ENCODE measurements at regions not wholly inside any gene's neighbourhood (a gene's known extent, or its start where the extent isn't known, plus 50 kb on each side); places are given as distances from the start of the nearest gene placed in this dataset.

- Histone ChIP-seq H2BK120ac (ENCODE audit: low read depth, low read length, poor library complexity, severe bottlenecking) (no peak overlapping the region), H2AK5ac (ENCODE audit: insufficient read length, low read length) (no peak overlapping the region), H3K27ac (ENCODE audit: insufficient read length, low read depth, low read length) (no peak overlapping the region), H3K18ac (ENCODE audit: insufficient read length, low read depth, low read length) (no peak overlapping the region), H4K91ac (ENCODE audit: insufficient read length, low read depth, low read length) (no peak overlapping the region), H3K23me2 (ENCODE audit: insufficient read length, low read depth, low read length, poor library complexity, severe bottlenecking) (no peaks in the 10 kb centered on the region), H2BK20ac (ENCODE audit: low read depth, low read length, poor library complexity, severe bottlenecking) (no peak overlapping the region), H3K4me1 (ENCODE audit: insufficient read depth, low read length) (no peaks in the 10 kb centered on the region), H3K9me3 (ENCODE audit: control insufficient read depth, low read depth, low read length) (no peaks in the 10 kb centered on the region), H3T11ph (ENCODE audit: low read length) (no peak overlapping the region), H4K20me1 (ENCODE audit: control insufficient read depth, insufficient read depth, insufficient read length) (no peaks in the 10 kb centered on the region), H2BK15ac (ENCODE audit: low read depth, low read length) (no peak overlapping the region), H3K56ac (ENCODE audit: insufficient read length, low read depth, low read length) (no peak overlapping the region), H3K27me3 (ENCODE audit: insufficient read depth, low read length) (no peaks in the 10 kb centered on the region), H3K79me1 (ENCODE audit: insufficient read depth, low read depth, low read length, poor library complexity, severe bottlenecking) (no peaks in the 10 kb centered on the region), H2AFZ (ENCODE audit: low read length) (no peak overlapping the region), H2BK12ac (ENCODE audit: insufficient read length, low read depth, low read length) (no peak overlapping the region), H3K14ac (ENCODE audit: insufficient read depth, low read length) (no peak overlapping the region), H4K8ac (replicated peaks; ENCODE audit: insufficient read length, low read depth, low read length) (no peak overlapping the region), H2BK5ac (ENCODE audit: insufficient read length, low read length) (no peak overlapping the region), H3K4me2 (ENCODE audit: insufficient read depth, insufficient read length, low read length) (no peak overlapping the region), H3K4ac (ENCODE audit: low read depth, low read length) (no peak overlapping the region), H4K5ac (ENCODE audit: insufficient read length, low read depth, low read length) (no peak overlapping the region), H3K23ac (ENCODE audit: insufficient read length, low read depth, low read length) (no peak overlapping the region), H3K9ac (ENCODE audit: extremely low read depth, insufficient read length, low read length) (no peak overlapping the region), H3K79me2 (ENCODE audit: insufficient read depth, low read length) (no peaks in the 10 kb centered on the region)
- WGBS (ENCODE audit: extremely low coverage, insufficient read length, low lambda C conversion rate) = no CpG with 5 or more reads among the region's 3 CpGs
- Mint-ChIP-seq H3K4me1 (no peaks in the 10 kb centered on the region; a peak in 1 of 4 replicates), H3K27me3 (ENCODE audit: low read depth) (no peaks in the 10 kb centered on the region), H3K9me3 (peaks cover 0 to 2% of the 10 kb centered on the region in 2 experiments; a peak in 2 of 5 replicates), H3K27ac (no peak overlapping the region), H3K4me3 (no peak overlapping the region), H3K36me3 (ENCODE audit: insufficient read depth in 1 of 3, low read depth in 3 of 3) (no peaks in the 10 kb centered on the region; a peak in 1 of 7 replicates)
- no peak for DNase-seq
- no peak for TF ChIP-seq CTCF (conservative IDR thresholded peaks at IDR 0.05)
These were observed 635.6 kb upstream of the ALCAM start for GRCh38 chr3:104731074-104731473.
